Coronary artery (tissue), 2 donors: ENCODE measurements at regions not wholly inside any gene's neighbourhood (a gene's known extent, or its start where the extent isn't known, plus 50 kb on each side); places are given as distances from the start of the nearest gene placed in this dataset.
A peak's percentile ranks its signal among the peaks of the same experiment; 100 is the strongest.

ENCODE experiments used
- DNase-seq: peaks from one replicate; pipeline ENCODE4 v3.0.0-alpha.2; 2017; ENCODE audit warnings: low spot score
- H3K27ac ChIP-seq, 2 donors: fragments of 200-600 bp; sonication (generic); one replicate each; pipeline ENCODE4 v1.5.1; 2016 to 2019
- H3K4me3 ChIP-seq: fragments of 200-600 bp; sonication (generic); 2 replicates; pipeline ENCODE4 v1.5.1; 2016; ENCODE audit warnings: mild to moderate bottlenecking, moderate library complexity
- TF ChIP-seq, protein P1 (sequence below): fragments of 200-600 bp; sonication (generic); IDR thresholded peaks from one replicate; pipeline ENCODE4 v1.5.1; 2019; ENCODE audit warnings: antibody characterized with exemption

DNA sequence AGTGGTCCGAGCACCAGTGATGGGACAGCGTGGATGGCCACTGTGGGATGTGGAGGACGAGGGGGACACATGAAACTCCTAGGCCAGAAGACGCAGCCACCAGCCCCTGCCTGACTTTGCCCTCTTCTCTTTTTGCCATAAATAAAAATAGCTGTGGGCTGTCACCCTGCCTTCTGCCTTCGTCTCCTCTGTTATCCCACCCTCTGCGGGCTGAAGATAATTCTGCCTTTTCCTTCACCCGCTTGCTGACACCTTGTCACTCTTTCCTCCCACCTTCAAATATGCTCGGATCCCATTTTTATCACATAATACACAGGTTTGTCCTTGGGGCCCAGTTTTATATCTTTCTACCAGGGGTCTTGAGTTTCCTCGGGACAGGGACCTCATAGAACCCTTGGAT lies 87.6 kb upstream of the CIBAR2 start:
- H3K4me3 ChIP-seq = no peak overlapping the region
- DNase-seq = no peak
- TF ChIP-seq, protein P1, sequence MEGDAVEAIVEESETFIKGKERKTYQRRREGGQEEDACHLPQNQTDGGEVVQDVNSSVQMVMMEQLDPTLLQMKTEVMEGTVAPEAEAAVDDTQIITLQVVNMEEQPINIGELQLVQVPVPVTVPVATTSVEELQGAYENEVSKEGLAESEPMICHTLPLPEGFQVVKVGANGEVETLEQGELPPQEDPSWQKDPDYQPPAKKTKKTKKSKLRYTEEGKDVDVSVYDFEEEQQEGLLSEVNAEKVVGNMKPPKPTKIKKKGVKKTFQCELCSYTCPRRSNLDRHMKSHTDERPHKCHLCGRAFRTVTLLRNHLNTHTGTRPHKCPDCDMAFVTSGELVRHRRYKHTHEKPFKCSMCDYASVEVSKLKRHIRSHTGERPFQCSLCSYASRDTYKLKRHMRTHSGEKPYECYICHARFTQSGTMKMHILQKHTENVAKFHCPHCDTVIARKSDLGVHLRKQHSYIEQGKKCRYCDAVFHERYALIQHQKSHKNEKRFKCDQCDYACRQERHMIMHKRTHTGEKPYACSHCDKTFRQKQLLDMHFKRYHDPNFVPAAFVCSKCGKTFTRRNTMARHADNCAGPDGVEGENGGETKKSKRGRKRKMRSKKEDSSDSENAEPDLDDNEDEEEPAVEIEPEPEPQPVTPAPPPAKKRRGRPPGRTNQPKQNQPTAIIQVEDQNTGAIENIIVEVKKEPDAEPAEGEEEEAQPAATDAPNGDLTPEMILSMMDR = no peak
- no peak overlapping the region for H3K27ac ChIP-seq

DNA sequence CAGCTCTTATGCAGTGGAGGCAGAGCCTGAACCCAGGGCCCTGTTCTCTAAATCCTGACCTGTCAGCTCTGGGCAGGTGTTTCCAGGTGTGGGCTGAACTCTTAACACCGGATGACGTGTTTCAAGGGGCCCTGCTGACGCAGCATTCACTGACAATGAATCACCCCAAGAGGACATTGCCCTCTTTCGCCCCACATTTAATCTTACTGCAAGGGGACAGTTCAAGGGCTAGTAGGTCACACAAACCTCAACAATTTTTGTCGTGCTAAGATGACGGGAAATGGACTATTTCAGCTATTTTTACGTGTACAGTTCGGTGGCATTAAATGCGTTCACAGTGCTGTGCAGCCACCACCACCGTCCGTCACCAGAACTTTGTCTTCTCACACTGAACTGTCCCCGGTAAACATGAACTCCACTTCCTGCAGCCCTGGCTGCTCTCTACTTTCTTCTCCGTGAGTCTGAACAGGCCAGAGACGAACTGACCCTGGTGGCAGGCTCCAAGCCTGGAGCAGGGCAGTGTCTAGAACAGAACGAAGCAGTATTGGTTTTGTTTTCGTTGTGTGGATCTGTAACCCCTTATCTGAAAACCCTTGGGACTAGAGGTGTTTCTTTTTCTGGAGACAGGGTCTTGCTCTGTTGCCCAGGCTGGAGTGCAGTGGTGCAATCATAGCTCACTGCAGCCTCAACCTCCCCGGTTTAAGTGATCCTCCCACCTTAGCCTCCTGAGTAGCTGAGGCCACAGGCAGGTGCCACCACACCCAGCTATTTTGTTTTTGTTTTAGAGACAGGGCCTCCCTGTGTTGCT lies 88.4 kb upstream of the CIBAR2 start:
- Histone ChIP-seq H3K27ac (no peak overlapping the region), H3K4me3 (no peak overlapping the region)
- DNase-seq = no peak
- TF ChIP-seq, protein P1 = no peak

DNA sequence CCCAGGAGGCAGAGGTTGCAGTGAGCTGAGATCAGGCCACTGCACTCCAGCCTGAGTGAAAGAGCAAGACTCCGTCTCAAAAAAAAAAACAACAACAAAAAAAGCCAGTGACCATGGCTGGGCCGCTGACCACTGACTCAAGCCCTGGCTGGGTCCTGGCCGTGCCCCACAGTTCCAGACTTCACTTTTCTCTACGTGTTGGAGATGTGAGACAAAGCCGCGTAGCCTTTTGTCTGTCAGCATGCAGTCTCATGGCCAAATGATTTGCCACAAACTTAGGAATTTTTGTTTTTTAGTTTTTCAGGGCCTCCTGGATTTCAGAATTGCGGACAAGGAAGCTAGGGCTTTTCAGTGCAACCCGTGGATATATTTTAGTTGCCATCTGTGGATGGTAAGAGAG lies 89.3 kb upstream of the CIBAR2 start:
- peak overlapping the region in 1 of 2 donors; percentile 61 for H3K27ac ChIP-seq
- TF ChIP-seq, protein P1 = no peak
- H3K4me3 ChIP-seq = no peak overlapping the region
- no peak for DNase-seq

DNA sequence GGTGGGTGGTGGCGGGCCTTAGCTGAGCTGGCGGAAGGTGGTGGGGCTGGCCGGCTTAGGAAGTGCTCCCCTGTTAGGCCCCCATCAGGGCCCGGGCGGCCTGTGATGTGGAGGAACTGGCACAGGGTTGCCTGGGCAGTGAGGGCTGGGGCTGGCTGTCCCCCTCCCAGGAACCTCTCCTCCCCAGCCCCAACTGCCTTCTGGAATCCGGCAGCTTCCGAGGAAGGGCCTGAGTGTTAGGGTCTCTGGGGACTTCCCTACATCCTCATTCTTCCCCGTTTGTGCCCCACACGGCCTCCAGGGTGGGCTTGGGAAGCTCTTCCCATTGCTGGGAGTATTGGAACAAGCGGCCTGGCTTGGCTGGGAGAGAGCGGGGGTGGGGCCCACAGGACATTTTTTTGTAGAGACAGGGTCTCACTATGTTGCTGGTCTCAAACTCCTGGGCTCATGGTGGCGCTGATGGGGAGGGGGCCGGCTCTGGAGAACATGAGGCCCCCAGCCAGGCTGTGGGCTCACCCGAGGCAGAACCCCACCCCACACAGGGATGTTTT lies 89.9 kb upstream of the CIBAR2 start:
- TF ChIP-seq, protein P1 = no peak
- H3K27ac ChIP-seq = peak overlapping the region; percentile 61 to 80

DNA sequence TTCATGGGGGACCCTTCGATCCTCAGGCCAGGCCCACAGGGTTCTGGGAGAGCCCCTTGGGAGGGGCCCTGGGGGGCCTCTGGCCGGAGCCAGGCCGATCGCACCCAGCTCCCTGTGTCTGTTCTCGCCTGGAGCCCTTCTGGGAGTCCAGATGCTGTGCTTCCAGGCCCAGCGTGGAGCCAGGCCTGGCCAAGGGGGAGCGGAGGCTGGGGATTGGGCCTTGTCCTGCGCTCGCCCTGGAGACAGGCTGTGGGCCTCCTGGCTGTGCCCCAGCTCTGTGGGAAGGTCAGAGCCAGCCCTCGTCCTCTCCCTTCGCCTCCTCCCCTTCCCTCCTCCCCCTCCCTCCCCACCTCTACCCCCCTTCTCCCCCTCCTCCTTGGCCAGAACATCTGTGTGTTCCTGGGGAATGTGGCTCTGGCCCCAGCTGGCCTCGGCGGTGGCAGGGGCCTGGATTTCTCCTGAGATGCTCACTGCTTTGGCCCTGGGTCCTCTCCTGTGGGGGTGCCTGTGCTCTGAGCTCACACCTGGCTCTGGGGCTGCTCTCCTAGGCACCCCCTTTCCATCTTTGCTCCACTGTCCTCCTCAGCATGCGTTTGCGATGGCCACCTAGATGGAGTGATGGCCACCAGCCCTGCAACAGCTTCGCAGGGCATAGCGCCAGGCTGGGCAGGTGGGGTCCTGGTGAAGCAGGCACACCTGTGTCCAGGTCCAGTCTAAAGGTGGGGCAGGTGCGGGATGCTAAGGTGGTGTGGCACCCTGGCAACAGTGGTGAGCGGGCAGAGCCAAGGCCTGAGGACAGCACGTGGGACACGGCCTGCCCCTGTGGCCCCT lies 90.6 kb upstream of the CIBAR2 start:
- DNase-seq = peak; percentile 92
- TF ChIP-seq, protein P1 = no peak
- peak overlapping the region; percentile 61 to 80 for H3K27ac ChIP-seq
- H3K4me3 ChIP-seq = no peak overlapping the region

More for the DNA sequence above, 89.9 kb upstream of the CIBAR2 start:
- DNase-seq = no peak
- no peak overlapping the region for H3K4me3 ChIP-seq

DNA sequence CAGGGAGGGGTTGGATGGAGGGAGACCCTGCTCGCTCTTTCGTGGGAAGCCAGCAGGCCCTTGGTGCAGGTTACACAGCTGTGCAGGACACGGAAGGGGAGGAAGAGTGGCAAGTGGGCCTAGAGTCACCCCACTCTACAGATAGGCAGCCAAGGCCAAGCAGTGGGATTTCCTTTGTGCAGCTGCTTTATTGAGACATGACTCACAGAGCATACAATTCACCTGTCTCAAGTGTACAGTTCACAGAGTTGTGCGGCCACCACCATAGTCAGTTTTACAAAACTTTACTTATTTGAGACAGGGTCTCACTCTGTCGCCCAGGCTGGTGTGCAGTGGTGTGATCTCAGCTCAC lies 91.2 kb upstream of the CIBAR2 start:
- Histone ChIP-seq H3K27ac (peak overlapping the region; percentile 61 to 80), H3K4me3 (no peak overlapping the region)
- no peak for DNase-seq
- TF ChIP-seq, protein P1 = no peak
